Heart left ventricle (tissue), 13 donors: ENCODE measurements at regions not wholly inside any gene's neighbourhood (a gene's known extent, or its start where the extent isn't known, plus 50 kb on each side); places are given as distances from the start of the nearest gene placed in this dataset.

Source experiments
- POLR2A ChIP-seq, 2 donors: fragments of 450-650 bp; IDR thresholded peaks; one replicate each; pipeline ENCODE4 v1.6.1; 2017; ENCODE audit warnings: antibody characterized with exemption in 2 of 2, mild to moderate bottlenecking in 2 of 2, moderate library complexity in 2 of 2
- TF ChIP-seq, protein P1 (sequence below), 12 donors: fragments of 200-600 bp; sonication (generic) in 4 of 12; IDR thresholded peaks; one replicate each; pipeline versions ENCODE4 v1.5.0 to v1.8.0; 2018 to 2022; ENCODE audit warnings: antibody characterized with exemption in 12 of 12, mild to moderate bottlenecking in 5 of 12
- donor health status: ischemic (EF 13 %, LVEDD 7.1; RV severe dilation, severe dysfunction).
- donor health status: DM: no; HTN: yes; CAD: no.
- donor health status: DM: no; HTN: no; CAD: no.
- donor health status: ischemic (EF 25% LVEDD 6.9; RV normal size, moderate dysfunction).
- donor health status: ischemic (EF 25% LVEDD 5.7; RV mildly dilated, moderate dysfunction).
- donor health status: ischemic (EF 35%, LVEDD 5.7; RV mildly dilated, moderate dysfunction).
- donor health status: nonischemic (EF 11% LVEDD 7.7; RV severe dilation, severe dysfunction).
- donor health status: DM: yes; HTN: yes; CAD: no.
- donor health status: PGD.
- donor health status: ischemic (EF 29% LVEDD 5.4; RV normal size, mild dysfunction).
- donor health status: nonischemic (EF 23%, LVEDD 6.1; RV moderate dilation, normal function).

DNA sequence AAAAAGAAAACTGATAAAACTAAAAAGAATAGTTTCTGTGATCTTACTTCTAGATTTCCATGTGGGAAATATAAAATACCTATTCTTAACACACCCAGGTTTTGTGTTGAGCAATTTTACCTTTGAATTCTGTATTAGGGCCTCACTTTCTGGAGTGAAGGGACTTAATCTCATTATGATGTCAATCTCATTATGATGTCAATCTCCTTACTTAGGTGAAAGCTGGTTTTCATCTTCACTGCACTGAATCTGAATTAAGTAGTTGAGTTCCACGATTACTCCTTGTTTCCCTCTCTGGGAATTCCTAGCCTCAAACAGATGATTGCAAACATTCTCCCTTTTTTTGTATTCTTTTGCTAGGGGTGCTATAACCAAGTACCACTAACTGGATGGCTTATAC is 1367.2 kb downstream of the EFNB2 start:
- TF ChIP-seq, protein P1, sequence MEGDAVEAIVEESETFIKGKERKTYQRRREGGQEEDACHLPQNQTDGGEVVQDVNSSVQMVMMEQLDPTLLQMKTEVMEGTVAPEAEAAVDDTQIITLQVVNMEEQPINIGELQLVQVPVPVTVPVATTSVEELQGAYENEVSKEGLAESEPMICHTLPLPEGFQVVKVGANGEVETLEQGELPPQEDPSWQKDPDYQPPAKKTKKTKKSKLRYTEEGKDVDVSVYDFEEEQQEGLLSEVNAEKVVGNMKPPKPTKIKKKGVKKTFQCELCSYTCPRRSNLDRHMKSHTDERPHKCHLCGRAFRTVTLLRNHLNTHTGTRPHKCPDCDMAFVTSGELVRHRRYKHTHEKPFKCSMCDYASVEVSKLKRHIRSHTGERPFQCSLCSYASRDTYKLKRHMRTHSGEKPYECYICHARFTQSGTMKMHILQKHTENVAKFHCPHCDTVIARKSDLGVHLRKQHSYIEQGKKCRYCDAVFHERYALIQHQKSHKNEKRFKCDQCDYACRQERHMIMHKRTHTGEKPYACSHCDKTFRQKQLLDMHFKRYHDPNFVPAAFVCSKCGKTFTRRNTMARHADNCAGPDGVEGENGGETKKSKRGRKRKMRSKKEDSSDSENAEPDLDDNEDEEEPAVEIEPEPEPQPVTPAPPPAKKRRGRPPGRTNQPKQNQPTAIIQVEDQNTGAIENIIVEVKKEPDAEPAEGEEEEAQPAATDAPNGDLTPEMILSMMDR (IDR thresholded peaks at IDR 0.05) = no peak
- TF ChIP-seq POLR2A (IDR thresholded peaks at IDR 0.05) = no peak
